Lower leg skin (tissue), 4 donors: ENCODE measurements at regions not wholly inside any gene's neighbourhood (a gene's known extent, or its start where the extent isn't known, plus 50 kb on each side); places are given as distances from the start of the nearest gene placed in this dataset.

Source experiments
- DNase-seq, 2 donors: peaks; one replicate each; pipeline ENCODE4 v3.0.0-alpha.2; 2019; ENCODE audit warnings: low spot score in 2 of 2
- H3K4me3 ChIP-seq: fragments of 200-600 bp; sonication (generic); 2 replicates; pipeline ENCODE4 v1.5.1; 2017; ENCODE audit warnings: mild to moderate bottlenecking, low read depth; ENCODE audit not compliant: poor library complexity, severe bottlenecking
- POLR2A ChIP-seq, 2 donors: fragments of 450-650 bp; IDR thresholded peaks; one replicate each; pipeline ENCODE4 v1.6.1; 2016 to 2017; ENCODE audit warnings: antibody characterized with exemption in 2 of 2, mild to moderate bottlenecking in 1 of 2, moderate library complexity in 1 of 2
- WGBS, 2 donors: methylation state at CpG; one replicate each; pipeline ENCODE4 v1.1.5; 2018; 5-methylcytosine and 5-hydroxymethylcytosine counted together
- intact Hi-C: fragments of 100-400 bp; cut with DNase I; formaldehyde crosslinking; loops from one replicate; pipeline ENCODE4 v1.15.0; 2023; ENCODE audit warnings: low total_unique reads
- TF ChIP-seq, protein P1 (sequence below), 3 donors: fragments of 450-650 bp; IDR thresholded peaks; one replicate each; pipeline ENCODE4 v1.5.1; 2016; ENCODE audit warnings: antibody characterized with exemption in 3 of 3, mild to moderate bottlenecking in 3 of 3, moderate library complexity in 2 of 3

DNA sequence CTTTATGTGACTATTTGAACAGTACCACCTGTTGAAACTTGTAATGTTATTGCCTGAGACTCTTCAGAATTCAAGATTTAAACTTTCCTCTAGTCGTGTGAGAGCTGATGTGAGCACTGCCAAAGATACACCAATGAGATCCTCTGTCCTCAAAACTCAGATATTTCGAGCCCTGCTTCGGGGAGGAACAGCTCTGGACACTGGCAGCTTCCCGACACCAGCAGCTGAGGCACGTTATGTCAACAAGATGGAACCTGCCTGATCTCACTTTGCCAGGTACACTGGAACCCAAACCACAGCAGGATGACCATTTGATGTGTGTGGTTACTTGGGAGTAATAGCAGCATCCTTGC, 319.9 kb upstream of the RBMS1 start:
- H3K4me3 ChIP-seq = no peak overlapping the region
- WGBS, 2 donors = 33 to 64% methylated on average over 5 of the region's 5 CpGs

DNA sequence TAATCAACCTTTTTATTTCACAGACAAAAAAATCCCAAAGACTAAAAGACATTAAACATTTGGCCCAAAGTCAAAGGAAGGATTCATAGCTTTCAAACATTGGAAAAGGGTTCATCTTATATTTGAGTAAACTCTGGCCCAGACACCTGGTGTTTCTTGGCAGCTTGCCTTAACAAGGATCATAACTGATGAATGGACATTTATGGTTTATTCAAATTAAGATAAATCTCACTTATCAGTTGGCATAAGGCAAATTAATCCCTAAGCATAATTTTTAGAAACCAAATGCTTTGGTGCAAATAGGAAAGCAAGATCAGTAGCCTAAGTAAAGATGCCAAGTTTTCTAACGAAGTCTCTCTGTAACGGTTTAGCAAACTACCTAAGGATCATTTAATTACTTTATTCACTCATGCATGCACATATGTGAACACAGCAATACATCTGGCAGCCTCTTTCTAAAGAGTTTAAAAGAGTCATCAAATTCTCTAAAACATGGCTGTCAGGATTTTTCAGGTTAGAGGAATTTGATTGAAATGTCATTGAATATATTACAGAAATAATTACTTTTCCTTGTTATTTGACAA, 323.4 kb upstream of the RBMS1 start:
- TF ChIP-seq, protein P1, sequence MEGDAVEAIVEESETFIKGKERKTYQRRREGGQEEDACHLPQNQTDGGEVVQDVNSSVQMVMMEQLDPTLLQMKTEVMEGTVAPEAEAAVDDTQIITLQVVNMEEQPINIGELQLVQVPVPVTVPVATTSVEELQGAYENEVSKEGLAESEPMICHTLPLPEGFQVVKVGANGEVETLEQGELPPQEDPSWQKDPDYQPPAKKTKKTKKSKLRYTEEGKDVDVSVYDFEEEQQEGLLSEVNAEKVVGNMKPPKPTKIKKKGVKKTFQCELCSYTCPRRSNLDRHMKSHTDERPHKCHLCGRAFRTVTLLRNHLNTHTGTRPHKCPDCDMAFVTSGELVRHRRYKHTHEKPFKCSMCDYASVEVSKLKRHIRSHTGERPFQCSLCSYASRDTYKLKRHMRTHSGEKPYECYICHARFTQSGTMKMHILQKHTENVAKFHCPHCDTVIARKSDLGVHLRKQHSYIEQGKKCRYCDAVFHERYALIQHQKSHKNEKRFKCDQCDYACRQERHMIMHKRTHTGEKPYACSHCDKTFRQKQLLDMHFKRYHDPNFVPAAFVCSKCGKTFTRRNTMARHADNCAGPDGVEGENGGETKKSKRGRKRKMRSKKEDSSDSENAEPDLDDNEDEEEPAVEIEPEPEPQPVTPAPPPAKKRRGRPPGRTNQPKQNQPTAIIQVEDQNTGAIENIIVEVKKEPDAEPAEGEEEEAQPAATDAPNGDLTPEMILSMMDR (IDR thresholded peaks at IDR 0.05) = no peak
- no peak for TF ChIP-seq POLR2A (IDR thresholded peaks at IDR 0.05)
- intact Hi-C loops = no loop called here
- no peak overlapping the region for H3K4me3 ChIP-seq
- 42 to 66% methylated on average over 2 of the region's 2 CpGs for WGBS, 2 donors
- no peak for DNase-seq

More for the DNA sequence above, 319.9 kb upstream of the RBMS1 start:
- TF ChIP-seq POLR2A (IDR thresholded peaks at IDR 0.05) = no peak
- TF ChIP-seq, protein P1 (IDR thresholded peaks at IDR 0.05) = no peak
- intact Hi-C loops = no loop called here
- no peak for DNase-seq

DNA sequence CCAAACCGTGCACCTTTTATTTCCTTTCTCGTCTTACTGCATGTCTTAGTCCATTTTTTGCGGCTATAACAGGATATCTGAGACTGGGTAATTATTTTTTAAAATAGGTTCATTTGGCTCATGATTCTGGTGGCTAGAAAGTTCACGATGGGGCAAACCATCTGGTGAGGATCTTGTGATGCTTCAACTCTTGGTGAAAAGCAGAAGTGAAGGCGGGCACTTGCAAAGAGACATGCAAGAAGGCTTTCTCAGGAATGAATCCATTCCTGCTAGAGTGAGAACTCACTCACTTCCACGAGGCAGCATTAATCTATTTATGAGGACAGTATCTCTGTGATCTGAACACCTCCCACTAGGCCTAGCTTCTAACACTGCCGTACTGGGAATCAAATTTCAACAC, 327.1 kb upstream of the RBMS1 start:
- intact Hi-C loops = no loop called here
- WGBS, 2 donors = 73 to 76% methylated on average over 7 of the region's 7 CpGs
- TF ChIP-seq, protein P1 (IDR thresholded peaks at IDR 0.05) = no peak
- no peak for TF ChIP-seq POLR2A (IDR thresholded peaks at IDR 0.05)
- no peak overlapping the region for H3K4me3 ChIP-seq
- DNase-seq = no peak

DNA sequence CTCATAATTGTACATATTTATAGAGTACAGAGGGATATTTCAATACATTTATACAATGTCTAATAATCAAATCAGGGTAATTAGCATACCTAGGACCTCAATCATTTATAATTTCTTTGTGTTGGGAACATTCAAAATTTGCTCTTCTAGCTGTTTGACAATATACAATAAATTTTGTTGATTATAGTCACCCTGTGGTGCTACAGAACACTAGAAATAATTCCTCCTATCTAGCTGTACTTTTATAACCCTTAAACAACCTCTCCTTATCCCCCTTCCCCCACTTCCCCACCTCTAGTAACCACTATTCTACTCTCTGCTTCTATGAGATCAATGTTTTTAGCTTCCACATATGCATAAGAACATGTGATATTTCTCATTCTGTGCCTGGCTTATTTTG, 328.4 kb upstream of the RBMS1 start:
- no peak overlapping the region for H3K4me3 ChIP-seq
- TF ChIP-seq, protein P1 (IDR thresholded peaks at IDR 0.05) = no peak
- TF ChIP-seq POLR2A (IDR thresholded peaks at IDR 0.05) = no peak
- intact Hi-C loops = no loop called here
- DNase-seq = no peak

DNA sequence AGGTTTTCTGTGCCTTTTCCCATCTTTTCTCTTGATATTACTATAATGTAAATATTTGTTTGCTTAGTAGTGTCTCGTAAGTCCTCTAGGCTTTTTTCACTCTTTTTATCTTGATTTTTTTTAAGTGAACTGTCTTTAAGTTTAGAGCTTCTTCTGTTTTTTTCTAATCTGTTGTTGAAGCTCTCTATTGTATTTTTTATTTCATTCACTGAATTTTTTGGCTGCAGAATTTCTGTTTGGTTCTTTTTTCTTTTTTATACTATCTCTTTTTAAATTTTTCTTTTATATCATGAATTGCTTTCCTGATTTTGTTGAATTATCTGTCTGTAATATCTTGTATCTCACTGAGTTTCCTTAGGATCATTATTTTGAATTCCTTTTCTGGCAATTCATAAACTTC, 331.8 kb upstream of the RBMS1 start:
- intact Hi-C loops = no loop called here
- no peak for DNase-seq
- TF ChIP-seq, protein P1 (IDR thresholded peaks at IDR 0.05) = no peak
- TF ChIP-seq POLR2A (IDR thresholded peaks at IDR 0.05) = no peak
- WGBS, 2 donors = 90 to 97% methylated on average over 1 of the region's 1 CpG
- no peak overlapping the region for H3K4me3 ChIP-seq

DNA sequence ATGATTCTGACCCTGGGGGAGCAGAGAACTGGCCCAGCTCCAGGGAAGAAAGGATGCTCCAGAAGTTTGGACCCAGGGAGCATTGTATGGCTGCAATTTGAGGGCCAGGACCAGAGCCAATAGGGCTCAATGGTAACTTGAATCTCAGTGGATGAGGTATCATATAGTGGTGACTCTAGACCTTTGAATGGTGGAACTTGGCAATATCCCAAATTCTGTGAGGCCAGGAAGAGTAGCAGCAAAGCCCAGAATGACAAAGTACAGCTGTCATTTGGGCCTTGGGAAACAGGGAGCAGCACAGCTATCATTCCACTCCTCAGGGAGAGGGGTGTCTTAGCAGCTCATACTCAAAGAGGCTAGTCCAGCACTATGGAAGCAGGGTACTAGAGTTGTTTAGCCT, 332.9 kb upstream of the RBMS1 start:
- DNase-seq = no peak
- no peak for TF ChIP-seq POLR2A (IDR thresholded peaks at IDR 0.05)
- H3K4me3 ChIP-seq = no peak overlapping the region
- intact Hi-C loops = no loop called here
